ENCODE measurements at regions not wholly inside any gene's neighbourhood (a gene's known extent, or its start where the extent isn't known, plus 50 kb on each side); places are given as distances from the start of the nearest gene placed in this dataset.

DNA sequence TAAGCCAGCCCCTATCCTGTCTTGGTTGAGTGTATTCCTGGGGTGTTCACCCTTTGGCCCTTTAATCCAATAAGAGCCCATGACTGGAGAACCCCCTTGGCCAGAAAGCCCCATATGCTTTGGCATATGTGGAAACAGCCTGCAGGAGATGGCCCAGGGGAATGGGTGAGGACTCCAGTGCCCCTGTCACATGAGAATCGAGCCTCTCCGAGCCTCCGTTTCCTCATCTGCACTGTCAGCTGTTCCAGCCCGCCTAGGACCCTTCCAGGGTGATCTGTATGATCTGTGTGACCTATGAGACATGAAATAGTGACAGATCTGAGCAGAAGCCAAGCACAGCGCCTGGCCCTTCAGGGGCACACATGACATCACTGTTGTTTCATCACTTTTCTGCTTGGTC lies 300.7 kb downstream of the ZNF536 start:
- no peak for DNase-seq

DNA sequence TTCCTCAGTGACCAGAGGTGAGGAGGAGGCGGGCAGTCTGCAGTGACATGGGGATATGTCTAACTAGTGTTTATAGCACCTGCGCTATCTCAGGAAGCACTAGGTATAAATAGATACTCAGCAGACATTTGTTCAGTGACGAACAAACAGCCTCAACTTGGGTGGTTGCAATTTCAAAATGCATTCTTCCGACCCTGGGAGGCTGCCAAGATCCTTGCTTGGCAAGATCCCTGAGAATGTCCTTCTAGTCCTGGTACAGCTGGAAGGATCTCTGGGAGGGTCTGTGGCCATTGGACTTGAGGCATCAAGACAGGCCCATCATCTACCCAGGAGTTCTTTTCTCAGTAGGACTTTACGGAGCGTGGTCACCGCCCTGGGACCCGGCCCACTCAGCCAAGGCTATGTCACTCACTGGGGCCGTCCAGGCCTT lies 299.5 kb downstream of the ZNF536 start:
- DNase-seq, result no peak

DNA sequence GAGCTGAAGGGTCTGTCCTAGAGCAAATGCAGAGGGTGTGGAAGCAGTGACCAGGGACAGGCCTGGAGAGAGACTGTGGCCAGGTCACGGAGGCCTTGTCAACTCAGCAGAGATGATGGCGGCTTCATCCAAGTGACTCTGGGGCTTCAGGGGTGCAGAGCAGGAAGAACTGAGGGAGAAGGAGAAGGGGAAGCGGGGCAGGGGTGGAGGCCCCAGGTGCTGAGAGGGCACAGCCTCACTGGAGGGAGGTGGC lies 299.1 kb downstream of the ZNF536 start:
- no peak for DNase-seq

DNA sequence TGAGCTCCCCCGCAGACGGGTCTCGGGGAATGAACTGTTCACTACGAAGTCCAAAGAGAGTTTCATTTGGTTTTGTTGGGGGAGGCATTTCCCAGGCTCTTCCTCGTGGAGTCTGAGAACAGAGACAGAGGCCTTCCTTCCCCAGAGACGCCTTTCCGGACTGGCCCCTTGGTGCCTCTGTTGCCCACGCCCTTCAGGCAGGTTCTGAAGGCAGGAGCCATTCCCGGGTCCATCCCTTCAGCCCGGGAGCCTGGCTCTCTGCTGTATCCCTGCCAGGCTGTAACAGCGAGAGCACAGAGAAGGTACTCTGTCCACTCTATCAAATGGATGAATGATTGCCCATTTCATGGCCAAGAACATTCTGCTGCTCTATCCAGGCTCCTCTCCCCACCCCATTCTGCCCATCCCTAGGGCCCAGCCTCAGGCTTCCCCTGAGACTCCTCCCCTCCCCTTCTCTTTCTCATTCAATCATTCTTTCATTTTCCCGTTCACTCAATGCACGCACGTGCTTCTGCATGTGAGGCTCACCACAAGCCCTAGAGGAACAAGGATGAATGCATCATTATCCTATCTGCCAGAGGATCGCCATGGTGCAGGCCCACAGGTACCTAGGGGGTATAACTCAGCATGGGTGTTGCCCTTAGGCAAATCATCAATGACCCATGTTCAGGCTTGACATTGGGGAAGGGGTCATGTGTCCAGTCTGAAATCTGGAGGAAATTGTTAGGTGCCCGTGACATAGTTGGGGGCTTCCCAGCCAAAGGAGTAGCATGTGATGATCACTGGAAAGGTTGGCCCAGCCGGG lies 298.6 kb downstream of the ZNF536 start:
- DNase-seq, result no peak

DNA sequence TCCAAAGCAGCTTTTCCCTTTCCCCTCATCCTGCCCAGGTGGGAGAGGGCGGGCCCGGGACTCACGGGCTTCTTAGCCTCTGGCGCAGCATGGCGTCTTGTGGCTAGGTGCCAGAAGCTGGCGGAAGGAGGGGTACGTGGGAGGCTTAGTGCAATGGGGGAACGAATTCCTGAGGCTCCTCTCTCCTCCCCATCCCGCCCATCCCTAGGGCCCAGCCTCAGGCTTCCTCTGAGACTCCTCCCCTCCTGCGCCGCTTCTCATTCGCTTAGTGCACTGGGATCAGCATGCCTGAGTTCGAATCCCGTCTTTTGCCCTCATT lies 297.8 kb downstream of the ZNF536 start:
- no peak for DNase-seq

DNA sequence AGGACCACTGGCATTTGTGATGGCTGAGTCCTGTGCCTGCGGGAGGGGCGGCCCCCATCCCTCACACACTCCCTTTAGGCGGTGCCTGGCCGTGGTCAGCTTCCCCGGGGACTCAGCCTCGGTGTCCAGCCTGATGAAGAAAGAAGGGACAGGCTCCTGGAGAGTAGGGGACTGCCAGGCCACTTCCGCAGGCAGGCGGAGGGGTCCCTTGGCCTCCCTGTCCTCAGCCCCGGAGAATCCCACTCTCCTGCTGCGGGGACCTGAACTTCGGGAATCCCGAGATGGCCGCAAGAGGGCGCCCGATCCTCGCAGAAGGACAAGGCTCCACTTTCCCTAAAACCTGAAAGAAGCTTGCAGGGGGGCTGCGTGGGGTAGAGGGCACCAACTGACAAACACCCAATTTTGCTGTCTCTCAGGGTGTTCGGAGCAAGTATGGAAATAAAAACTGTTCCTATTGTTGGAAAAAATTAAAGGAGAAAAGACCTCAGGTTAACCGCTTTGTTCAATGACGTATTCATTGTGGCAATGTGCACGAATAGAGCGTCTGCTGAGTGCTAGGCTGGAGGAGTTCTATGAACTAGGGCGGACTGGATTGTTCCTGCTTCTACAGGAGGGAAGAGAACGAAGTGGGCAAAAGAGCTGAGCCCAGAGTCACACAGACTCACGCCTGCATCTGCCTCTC lies 297.3 kb downstream of the ZNF536 start:
- no peak for DNase-seq

DNA sequence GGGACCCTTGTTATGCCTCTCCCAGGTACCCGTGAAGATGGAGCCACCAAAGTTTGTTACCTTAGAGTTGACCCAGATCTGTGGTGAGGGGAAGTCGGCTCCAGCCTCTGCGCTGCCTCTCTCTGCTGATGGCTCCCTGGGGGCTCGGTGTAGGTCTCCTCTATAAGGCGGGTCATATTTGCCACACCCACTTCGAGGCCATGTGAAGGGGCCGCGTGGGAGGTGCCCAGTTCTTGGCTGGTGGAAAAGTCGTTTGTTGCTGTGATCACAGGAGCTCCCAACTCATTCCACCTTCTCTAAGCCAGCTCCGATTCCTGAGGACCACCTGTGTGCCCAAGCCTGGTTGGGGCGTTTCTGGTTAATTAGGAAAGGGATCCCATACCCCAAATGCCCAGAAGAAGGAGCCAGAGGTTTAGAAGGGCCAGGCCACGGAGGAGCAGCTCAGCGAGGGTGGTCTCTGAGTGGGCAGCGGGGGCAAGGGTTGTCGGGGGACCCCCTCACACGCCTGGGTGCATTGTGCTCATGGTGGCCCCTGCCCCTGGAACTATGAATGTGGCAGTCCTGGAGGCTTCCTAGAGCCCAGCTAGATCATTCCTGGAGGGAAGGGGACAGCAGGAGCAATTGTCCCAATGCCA lies 296.5 kb downstream of the ZNF536 start:
- DNase-seq, result no peak

DNA sequence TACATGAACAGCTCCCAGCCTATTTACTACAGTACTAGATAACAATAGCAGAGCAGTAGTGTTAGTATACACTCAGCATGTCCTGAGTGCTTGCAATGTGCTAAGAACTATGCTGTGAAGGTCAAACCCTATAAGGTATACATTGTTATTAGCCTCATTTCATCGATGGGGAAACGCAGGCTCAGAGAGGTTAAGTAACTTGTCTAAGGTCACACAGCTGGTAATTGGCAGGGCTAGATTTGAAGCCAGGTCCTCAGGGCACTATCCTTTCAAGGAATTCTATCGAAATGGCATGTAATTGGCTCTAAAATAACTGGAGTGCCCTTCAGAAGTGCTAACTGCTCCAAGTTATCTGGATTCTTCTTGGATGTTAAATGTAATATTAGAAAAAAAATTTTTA lies 295.6 kb downstream of the ZNF536 start:
- no peak for DNase-seq

DNA sequence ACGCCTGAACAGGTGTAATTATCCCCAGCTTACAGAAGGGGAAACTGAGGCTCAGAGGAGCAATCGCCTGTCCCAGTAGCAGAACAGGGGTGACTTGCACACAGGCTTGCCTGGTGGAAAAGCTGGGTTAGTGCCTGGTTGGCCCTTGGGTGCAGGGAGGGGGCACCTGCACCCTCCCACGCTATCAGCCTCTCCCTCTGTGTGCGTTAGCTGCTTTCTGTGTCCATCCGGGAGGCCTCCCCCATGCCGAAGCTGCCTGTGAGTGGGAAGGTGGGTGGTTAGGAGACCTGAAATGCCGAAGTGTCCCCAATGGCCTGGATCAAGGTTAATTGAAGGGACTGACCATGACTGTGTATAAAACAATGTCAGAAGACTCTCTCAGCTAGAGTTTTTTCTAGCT lies 295.0 kb downstream of the ZNF536 start:
- DNase-seq, result no peak

DNA sequence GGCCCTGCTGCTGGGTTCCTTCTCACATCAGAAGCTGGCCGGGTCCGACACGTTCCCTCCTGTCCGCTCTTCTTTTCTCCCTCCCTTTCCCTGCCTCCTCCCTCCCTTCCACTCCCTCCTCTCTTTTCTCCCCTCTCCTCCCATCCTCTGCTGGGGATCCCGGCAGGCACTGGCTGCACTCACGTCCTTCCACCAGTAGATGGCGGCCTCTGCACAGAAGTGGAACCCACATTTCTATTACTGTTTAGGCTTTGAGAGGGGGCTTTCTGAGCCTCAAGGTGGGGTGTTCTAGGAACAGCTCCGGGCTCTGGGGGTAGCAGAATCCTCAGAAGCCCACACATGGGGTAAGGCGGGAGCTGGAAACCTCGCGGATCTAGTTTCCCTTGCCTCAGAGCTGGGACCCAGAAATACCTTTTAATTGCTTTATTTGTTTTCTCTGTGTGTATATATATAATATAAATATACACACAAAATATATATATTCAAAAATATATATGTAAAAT lies 294.2 kb downstream of the ZNF536 start:
- peak; percentile 18 for DNase-seq

DNA sequence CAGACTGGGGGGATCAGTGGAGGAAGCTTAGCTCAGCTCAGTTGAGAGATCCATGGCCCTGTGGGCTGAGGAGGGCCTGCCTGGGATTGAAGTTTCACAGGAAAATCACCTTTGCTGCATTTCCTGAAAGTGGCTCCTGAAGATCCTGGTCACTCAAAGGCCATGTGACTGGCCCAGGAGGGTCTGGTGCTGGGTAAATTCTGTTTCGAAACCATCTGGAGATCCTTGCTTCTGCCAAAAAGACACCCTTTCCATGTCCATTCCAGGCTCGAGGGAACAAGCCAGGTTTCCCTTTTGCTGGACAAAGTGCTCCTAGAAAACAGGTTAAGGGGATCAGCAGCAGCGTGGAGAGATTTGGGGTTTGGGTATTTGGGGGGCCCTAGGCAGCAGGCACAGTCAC lies 293.3 kb downstream of the ZNF536 start:
- no peak for DNase-seq

DNA sequence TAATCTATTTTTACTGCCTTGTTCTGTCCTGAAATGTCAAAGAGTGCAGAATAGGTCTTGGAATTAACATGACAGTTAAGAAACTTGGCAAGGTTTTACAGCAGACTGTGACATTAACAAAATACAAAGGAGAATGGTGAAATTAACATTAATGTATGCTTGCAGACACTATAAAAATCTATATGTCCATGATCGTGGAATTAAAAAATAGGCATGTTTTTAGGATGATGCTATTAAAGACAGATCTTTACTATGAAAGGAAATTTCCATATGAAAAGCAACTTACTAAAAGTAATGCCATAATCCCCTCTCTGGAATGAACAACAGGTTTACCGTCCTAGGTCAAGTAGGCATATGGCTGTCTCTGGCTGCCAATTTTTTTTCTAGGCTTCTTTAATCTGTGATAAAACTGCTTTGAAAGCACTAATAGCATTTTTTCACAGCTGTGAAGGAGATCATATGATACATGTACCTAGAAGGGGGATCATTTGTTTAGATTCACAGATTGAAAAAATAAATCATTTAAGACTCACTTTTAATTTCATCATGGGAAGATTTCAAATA lies 291.5 kb downstream of the ZNF536 start:
- no peak for DNase-seq

DNA sequence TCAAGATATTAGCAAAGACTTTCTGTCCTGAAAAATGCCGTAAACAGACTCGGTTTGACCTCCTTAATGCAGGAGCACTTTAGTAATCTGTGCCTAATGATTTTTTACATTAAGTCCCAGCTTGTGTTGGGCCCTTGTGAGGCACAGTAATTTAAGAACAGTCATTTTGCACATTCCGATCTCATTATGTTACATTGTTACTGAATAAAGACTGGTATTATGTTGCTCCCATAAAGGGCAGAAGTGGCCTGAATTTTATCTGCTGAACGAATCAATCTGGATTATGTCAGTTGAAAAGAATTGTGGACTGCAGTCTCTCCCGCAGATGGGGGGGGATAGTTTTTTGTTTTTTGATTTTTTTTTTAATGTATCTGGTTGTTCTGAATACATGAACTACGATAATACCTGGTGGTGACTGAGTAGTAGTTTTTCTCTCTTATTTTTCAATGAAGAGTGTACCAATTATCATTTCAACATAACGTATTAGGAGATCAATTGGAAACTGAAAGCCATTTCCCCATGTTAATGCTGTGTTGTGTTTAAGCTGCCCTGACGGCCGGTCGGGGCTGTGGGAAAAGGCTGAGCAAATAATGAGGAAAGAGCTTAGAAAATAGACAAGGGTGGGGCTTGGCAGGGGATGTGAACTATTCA lies 290.2 kb downstream of the ZNF536 start:
- no peak for DNase-seq

DNA sequence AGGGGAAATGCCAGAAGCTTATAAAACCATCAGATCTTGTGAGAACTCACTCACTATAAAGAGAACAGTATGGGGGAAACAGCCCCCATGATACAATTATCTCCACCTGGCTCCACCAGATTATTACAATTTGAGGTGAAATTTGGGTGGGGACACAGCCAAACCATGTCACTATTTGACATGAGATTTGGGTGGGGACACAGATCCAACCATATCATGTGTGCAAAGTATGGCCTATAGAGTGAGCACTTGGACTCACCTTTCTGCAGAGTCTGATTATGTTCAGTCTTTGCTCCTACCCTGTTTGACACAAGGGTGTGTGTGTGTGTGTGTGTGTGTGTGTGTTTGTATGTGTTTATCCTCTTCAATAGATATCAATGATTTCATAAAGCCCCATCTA lies 287.5 kb downstream of the ZNF536 start:
- no peak for DNase-seq

DNA sequence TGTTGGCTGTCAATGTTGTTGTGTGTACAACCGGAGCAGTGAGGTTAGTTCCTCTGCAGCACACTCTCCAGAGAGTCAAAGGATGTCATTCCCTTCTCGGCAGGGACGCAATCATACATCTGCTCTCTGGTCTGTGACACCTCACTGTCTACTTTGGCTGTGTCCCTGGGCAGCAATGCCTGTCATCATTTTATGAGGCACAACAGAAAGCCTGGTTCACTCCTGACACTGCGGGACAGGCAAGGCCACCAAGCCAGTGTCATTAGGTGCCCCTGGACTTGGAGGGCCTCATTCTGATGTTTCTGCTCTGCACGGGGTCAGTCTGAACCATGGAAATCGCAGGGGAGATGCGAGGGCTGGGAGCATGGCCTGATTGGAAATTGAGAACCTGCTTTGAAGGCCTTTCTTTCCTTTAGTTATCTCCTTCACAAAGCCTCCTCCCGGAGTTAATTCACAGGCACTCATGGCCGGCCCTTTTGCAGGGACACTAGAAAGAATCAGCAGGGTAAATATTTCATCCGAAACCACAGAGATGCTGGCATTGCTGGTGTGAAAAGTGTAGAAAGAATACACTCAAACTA lies 284.4 kb downstream of the ZNF536 start:
- no peak for DNase-seq

DNA sequence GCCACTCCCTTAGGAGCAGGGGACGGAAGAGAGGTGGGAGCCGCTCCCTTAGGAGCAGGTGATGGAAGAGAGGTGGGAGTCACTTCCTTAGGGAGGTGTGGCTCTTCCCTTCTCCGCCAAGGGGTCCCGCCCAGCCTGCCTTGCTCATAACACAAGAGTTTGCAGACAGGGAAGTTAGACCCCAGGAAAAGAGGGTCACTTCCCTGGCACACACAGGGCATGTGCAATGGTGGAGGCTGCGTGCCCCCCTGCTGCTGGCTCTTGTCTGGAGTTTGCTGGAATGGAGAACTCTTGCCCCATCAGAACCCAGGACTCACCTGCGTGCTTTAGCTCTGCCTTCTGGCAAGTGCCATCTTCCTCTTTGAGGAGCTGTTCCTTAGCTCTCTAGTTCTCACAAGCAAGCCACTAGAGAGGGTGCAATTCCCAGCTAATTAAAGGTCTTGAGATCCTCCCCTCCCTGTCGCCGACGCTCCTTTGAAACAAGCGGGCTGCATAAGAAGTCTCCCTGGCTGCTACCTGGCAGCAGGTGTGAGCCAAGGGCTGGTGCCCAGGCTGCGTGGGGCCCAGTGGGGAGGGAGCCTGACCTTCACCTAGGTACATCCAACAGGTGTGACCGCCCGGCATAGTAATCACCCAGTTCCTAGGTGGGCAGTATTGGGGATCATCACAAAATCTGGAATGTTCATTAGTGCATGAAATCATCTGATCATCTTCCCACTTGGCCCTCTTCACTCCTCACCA lies 281.6 kb downstream of the ZNF536 start:
- DNase-seq, result no peak

DNA sequence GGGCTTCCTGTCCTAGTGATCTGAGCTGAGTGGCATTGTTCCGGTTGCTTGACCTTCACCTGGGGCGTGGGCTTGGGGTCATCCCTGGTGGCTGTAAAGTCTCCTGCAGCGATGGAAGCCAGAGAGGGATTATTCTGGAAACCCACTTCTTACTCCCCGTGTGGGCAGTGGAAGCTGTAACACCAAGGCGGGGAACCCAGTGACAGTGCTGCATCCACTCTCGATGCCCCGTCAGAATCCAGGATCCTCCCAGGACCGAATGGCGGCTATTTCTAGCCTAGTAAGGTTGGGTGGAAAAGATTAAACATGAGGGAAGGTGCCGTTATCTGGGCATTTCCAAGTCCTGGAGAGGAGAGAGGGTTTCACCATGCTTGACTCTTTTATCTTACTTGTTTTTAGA lies 280.6 kb downstream of the ZNF536 start:
- no peak for DNase-seq

DNA sequence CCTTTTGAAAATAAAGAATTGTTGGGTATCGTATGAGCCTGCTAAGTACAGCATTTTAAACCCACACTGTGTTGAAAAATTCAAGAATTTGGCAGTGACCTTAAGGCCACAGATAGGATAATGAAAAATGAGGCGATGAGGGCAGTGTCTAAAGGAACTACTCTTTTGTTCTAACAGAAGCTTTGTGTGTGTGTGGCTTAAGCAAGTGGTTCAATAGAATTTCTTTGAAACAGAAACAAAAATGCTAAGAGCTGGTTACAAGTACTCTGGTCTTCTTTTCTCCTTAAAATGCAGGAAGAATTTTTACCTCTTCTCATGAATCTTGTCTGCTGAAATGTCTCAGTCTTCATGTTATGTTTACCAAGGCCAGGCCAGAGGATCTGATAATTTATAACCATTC lies 279.5 kb downstream of the ZNF536 start:
- DNase-seq, result no peak

DNA sequence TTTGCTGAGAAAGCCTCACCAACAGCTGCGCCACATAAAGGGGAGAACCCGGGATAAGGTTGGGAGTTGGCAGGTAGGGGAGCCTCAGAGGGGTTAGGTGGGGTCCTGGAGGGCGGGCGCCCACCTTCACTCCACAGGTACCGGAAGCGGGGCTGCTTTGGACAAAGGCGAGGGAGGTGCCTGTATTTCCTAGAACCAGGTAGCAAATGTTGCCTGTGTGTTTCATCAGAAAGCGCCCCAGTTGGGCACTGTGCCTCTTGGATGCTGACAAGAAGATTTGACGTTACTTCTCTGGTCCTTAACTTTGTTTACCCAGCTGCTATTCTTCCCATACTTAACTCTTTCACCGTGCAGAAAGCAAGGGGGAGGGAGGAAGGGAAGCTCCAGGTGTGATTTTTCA lies 278.9 kb downstream of the ZNF536 start:
- DNase-seq, result no peak

DNA sequence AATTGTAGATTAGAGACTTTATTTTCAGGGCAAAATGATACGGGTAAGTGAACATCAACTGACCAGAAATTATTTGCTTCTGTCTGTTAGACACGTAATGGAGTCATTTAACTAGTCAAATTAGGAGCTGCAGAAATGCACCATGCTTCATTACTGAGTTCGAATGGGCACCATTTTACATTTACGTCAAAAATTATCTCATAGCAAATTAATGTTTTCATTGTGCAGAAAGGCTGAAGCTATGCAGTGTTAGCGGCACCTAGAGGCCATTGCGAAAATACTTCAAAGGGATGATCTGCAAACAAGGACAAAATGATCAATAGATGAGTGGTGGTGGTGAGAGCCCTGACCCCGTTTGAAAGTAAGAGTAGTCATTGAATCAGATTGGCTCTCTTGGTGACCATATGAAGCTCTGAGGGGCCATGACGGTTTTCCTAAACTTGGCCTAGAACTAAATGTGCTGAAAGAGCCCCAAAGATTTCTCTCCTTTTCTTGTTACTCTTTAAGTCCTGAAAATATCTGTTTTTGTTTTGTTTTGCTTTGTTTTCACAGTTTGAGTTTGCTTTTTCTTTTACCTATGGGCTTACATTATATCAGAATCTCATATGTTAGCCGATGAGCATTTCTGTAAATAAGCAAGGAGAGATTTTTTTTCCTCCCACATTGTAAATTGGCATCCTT lies 277.9 kb downstream of the ZNF536 start:
- no peak for DNase-seq
